HepG2 (cell line): ENCODE measurements at regions not wholly inside any gene's neighbourhood (a gene's known extent, or its start where the extent isn't known, plus 50 kb on each side); places are given as distances from the start of the nearest gene placed in this dataset.

Source experiments
- ATAC-seq: fragments of 200-7000 bp; cut with Tn5 transposase; 3 replicates; pipeline ENCODE4 v1.9.1; 2020; ENCODE audit warnings: mild to moderate bottlenecking, moderate library complexity
- BruUV-seq: library from RNA; stranded (reverse); fragments of 400-500 nt; replicated peaks from 2 replicates; lab custom pipeline; 2021; lab: Mats Ljungman, UMichigan
- CTCF ChIA-PET: fragments of 300-600 bp; formaldehyde crosslinking; extraction: SDS; loops from one replicate; lab custom pipeline; 2021; ENCODE audit warnings: low total read pairs, inconsistent platforms, low intra/inter-chr PET ratio; lab: Yijun Ruan, JAX
- POLR2A ChIA-PET: fragments of 350-600 bp; sonication (Branson Sonifier 250); formaldehyde crosslinking; loops from one replicate; lab custom pipeline; 2020; ENCODE audit warnings: antibody characterized with exemption, inconsistent platforms; lab: Yijun Ruan, JAX
- DNase-seq: peaks from one replicate; pipeline ENCODE4 v3.0.0-alpha.2; 2015; ENCODE audit warnings: low spot score
- FAIRE-seq: peaks from 3 replicates; lab custom pipeline; 2011; peaks lifted over from hg19 to GRCh38; lab: Jason Lieb, UNC
- H2AFZ ChIP-seq: one replicate; pipeline ENCODE4 v1.6.1; 2011; ENCODE audit warnings: low read length, inconsistent platforms
- H3K27ac ChIP-seq: fragments of 300-600 bp; 3 replicates; pipeline ENCODE4 v1.8.0; 2011; ENCODE audit warnings: mixed run types, mild to moderate bottlenecking, mixed read lengths, low read length, inconsistent platforms; ENCODE audit not compliant: insufficient read depth; ENCODE audit errors: extremely low read length
- H3K27me3 ChIP-seq, 2 experiments: fragments of 200-600 bp in 1 of 2; 2 replicates in 1 of 2; 3 replicates in 1 of 2; pipeline versions ENCODE4 v1.6.0 to v1.8.0; 2011; ENCODE audit warnings: low read length in 2 of 2, mild to moderate bottlenecking in 2 of 2, moderate library complexity in 2 of 2, inconsistent platforms in 1 of 2; ENCODE audit not compliant: insufficient read depth in 2 of 2, control insufficient read depth in 1 of 2
- H3K36me3 ChIP-seq, 2 experiments: fragments of 200-600 bp in 1 of 2; replicated peaks in 1 of 2; 2 replicates in 1 of 2; 3 replicates in 1 of 2; pipeline versions ENCODE4 v1.5.1 to v1.8.0; 2011; ENCODE audit warnings: low read length in 2 of 2, inconsistent platforms in 1 of 2; ENCODE audit not compliant: insufficient read depth in 2 of 2, control insufficient read depth in 1 of 2
- H3K4me1 ChIP-seq: 2 replicates; pipeline ENCODE4 v1.5.1; 2012; ENCODE audit warnings: low read length, inconsistent platforms; ENCODE audit not compliant: insufficient read depth
- H3K4me2 ChIP-seq: 2 replicates; pipeline ENCODE4 v1.6.0; 2011; ENCODE audit warnings: low read depth, low read length, inconsistent platforms
- H3K4me3 ChIP-seq, 3 experiments: fragments of 200-600 bp in 1 of 3; sonication (generic), shearing (Covaris generic) in 1 of 3; replicated peaks in 1 of 3; 2 replicates each; pipeline ENCODE4 v1.5.1; 2011 to 2016; ENCODE audit warnings: low read length in 3 of 3, inconsistent platforms in 2 of 3, low read depth in 2 of 3, mild to moderate bottlenecking in 2 of 3, control low read depth in 1 of 3, mixed read lengths in 1 of 3; ENCODE audit not compliant: insufficient read depth in 1 of 3
- H3K79me2 ChIP-seq: one replicate; pipeline ENCODE4 v1.6.1; 2011; ENCODE audit warnings: low read length, inconsistent platforms; ENCODE audit not compliant: insufficient read depth
- H3K9ac ChIP-seq: 2 replicates; pipeline ENCODE4 v1.6.0; 2011; ENCODE audit warnings: mild to moderate bottlenecking, low read depth, low read length, inconsistent platforms; ENCODE audit not compliant: insufficient read depth
- H3K9me3 ChIP-seq: 2 replicates; pipeline ENCODE4 v1.5.1; 2012; ENCODE audit warnings: mild to moderate bottlenecking, low read length
- H4K20me1 ChIP-seq: 2 replicates; pipeline ENCODE4 v1.6.0; 2011; ENCODE audit warnings: inconsistent platforms, mild to moderate bottlenecking, low read length, moderate library complexity; ENCODE audit not compliant: insufficient read depth
- AHR ChIP-seq: IDR thresholded peaks from 2 replicates; pipeline ENCODE4 v1.6.1; 2018; ENCODE audit warnings: missing genetic modification reagents, missing compliant biosample characterization
- ARNTL ChIP-seq: sonication (generic); formaldehyde crosslinking; IDR thresholded peaks from 2 replicates; pipeline ENCODE4 v1.4.0; 2020; ENCODE audit warnings: mild to moderate bottlenecking, missing genetic modification reagents
- BATF2 ChIP-seq: sonication (generic); formaldehyde crosslinking; IDR thresholded peaks from 2 replicates; pipeline ENCODE4 v1.8.0; 2022; ENCODE audit warnings: mild to moderate bottlenecking, missing genetic modification reagents, moderate library complexity
- CBX1 ChIP-seq: IDR thresholded peaks from one replicate; pipeline ENCODE4 v1.6.1; 2016; ENCODE audit warnings: antibody characterized with exemption, low read depth
- FOXJ3 ChIP-seq: sonication (generic); formaldehyde crosslinking; IDR thresholded peaks from 2 replicates; pipeline ENCODE4 v1.4.0; 2020; ENCODE audit warnings: missing genetic modification reagents, mild to moderate bottlenecking, borderline replicate concordance
- KIAA2018 ChIP-seq: sonication (generic); formaldehyde crosslinking; IDR thresholded peaks from 2 replicates; pipeline ENCODE4 v1.5.0; 2020; ENCODE audit warnings: mild to moderate bottlenecking, missing genetic modification reagents, borderline replicate concordance
- PHB2 ChIP-seq: fragments of 450-650 bp; IDR thresholded peaks from 2 replicates; pipeline ENCODE4 v1.6.1; 2018; ENCODE audit not compliant: partially characterized antibody
- TRAFD1 ChIP-seq: sonication (generic); formaldehyde crosslinking; IDR thresholded peaks from 2 replicates; pipeline ENCODE4 v1.5.1; 2020; ENCODE audit warnings: missing genetic modification reagents, mild to moderate bottlenecking, borderline replicate concordance
- WGBS: methylation state at CpG from one replicate; pipeline ENCODE4 v1.1.6; 2017; ENCODE audit warnings: low lambda C conversion rate; 5-methylcytosine and 5-hydroxymethylcytosine counted together
- in situ Hi-C: cut with HindIII; loops from 2 replicates; pipeline ENCODE4 v1.10.0; 2017; ENCODE audit warnings: low pct_unique_long_range_greater_than_20kb; ENCODE audit not compliant: extremely low pct_ligation_motif_present
- intact Hi-C: fragments of 100-400 bp; cut with micrococcal nuclease; formaldehyde crosslinking; loops from one replicate; pipeline ENCODE4 v1.10.0; 2022; ENCODE audit not compliant: unreplicated experiment
- TF ChIP-seq, protein P1 (sequence below): fragments of 450-650 bp; IDR thresholded peaks from 2 replicates; pipeline ENCODE4 v1.6.1; 2017; ENCODE audit warnings: mild to moderate bottlenecking

DNA sequence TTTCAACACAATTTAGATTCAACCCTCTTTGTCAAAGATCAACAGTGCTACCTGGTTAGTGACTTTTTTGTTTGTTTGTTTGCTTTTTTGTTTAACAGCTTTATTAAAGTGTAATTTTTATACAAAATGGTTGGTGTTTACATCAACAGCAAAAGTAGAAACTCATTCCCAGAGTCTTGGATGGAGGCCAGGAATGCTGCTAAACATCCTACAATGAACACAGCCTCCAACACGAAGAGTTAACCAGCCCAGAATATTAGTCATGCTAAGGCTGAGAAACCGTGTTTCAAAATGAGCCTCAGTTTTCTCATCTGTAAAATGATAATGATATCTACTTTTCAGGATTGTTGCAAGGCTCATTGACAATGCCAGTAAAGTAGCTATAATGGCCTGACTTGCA lies 211.0 kb upstream of the MAF start (continued):
- no peak for TF ChIP-seq ARNTL

DNA sequence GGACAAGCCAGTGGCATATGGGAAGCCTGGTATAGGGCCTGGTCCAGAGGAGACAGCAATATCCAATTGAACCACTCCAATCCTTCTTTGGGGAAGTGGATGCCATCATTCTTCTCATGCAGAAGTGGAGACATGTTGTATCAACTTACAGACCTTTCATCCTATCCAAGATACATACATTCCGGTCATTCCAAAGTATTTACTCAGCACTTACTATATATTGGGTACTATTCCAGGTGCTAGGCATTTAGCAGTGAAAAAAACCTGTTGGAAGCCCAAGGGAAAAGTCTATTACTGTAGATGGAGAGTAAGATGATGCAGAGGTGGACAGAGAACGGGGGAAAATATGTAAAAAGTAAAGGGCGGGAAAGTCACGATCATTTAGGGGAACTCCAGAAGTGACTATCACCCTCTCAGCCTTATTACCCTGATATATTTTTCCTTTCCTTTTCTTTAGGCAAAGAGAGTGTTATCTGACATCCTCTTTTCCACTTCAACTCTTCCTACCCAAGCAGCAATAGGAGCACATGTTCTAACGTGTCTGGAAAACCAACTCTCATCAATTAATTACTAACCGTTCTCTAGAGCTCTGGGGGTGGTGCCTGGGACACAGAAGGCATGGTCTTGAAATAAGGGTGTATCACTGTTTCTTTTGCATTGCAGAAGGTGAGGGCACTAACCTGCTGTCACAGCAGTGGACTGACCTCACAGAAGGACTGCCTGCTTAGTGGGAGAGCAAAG lies 210.1 kb upstream of the MAF start:
- POLR2A ChIA-PET: no interaction called here
- FAIRE-seq (no peak), DNase-seq (no peak), ATAC-seq (no peak)
- no peaks in the 10 kb centered on the region for H3K4me1 ChIP-seq
- H3K27ac ChIP-seq: no peak overlapping the region
- no peaks in the 10 kb centered on the region for H3K36me3 ChIP-seq
- H3K9ac ChIP-seq: no peak overlapping the region
- whole genome bisulfite sequencing: 36% methylated on average over 6 of the region's 6 CpGs
- H4K20me1 ChIP-seq: no peaks in the 10 kb centered on the region
- CTCF ChIA-PET: no interaction called here
- no peaks in the 10 kb centered on the region for H3K79me2 ChIP-seq
- intact Hi-C loops: no loop called here
- no peaks in the 10 kb centered on the region for H3K27me3 ChIP-seq
- in situ Hi-C loops: no loop called here
- H3K9me3 ChIP-seq: peaks cover 9% of the 10 kb centered on the region; the same call in 1 of the 2 replicates
- no peak overlapping the region for H3K4me3 ChIP-seq
- BruUV-seq: no TSS peak
- H2AFZ ChIP-seq: no peak overlapping the region
- H3K4me2 ChIP-seq: no peak overlapping the region
- no peak for TF ChIP-seq CBX1
- no peak for TF ChIP-seq FOXJ3 (CRISPR knock-in tag)
- no peak for TF ChIP-seq BATF2 (CRISPR knock-in tag)
- no peak for TF ChIP-seq PHB2
- TF ChIP-seq KIAA2018 (CRISPR knock-in tag): no peak
- TF ChIP-seq, protein P1, sequence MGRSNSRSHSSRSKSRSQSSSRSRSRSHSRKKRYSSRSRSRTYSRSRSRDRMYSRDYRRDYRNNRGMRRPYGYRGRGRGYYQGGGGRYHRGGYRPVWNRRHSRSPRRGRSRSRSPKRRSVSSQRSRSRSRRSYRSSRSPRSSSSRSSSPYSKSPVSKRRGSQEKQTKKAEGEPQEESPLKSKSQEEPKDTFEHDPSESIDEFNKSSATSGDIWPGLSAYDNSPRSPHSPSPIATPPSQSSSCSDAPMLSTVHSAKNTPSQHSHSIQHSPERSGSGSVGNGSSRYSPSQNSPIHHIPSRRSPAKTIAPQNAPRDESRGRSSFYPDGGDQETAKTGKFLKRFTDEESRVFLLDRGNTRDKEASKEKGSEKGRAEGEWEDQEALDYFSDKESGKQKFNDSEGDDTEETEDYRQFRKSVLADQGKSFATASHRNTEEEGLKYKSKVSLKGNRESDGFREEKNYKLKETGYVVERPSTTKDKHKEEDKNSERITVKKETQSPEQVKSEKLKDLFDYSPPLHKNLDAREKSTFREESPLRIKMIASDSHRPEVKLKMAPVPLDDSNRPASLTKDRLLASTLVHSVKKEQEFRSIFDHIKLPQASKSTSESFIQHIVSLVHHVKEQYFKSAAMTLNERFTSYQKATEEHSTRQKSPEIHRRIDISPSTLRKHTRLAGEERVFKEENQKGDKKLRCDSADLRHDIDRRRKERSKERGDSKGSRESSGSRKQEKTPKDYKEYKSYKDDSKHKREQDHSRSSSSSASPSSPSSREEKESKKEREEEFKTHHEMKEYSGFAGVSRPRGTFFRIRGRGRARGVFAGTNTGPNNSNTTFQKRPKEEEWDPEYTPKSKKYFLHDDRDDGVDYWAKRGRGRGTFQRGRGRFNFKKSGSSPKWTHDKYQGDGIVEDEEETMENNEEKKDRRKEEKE: no peak
- TF ChIP-seq AHR (CRISPR knock-in tag): no peak
- TF ChIP-seq TRAFD1: no peak
